Body of pancreas (tissue), 4 donors: ENCODE measurements at regions not wholly inside any gene's neighbourhood (a gene's known extent, or its start where the extent isn't known, plus 50 kb on each side); places are given as distances from the start of the nearest gene placed in this dataset.

Experiments
- ATAC-seq: fragments of 150-250 bp; one replicate; pipeline ENCODE4 v1.9.1; 2016
- DNase-seq, 4 donors: peaks; one replicate each; pipeline ENCODE4 v3.0.0-alpha.2; 2019
- H3K27ac ChIP-seq, 4 donors: fragments of 200-600 bp; sonication (generic); 1 replicate in 3 of 4; 2 replicates in 1 of 4; pipeline versions ENCODE4 v1.5.1 to v1.6.1; 2016 to 2019; ENCODE audit warnings: mild to moderate bottlenecking in 1 of 4, mixed read lengths in 1 of 4, moderate library complexity in 1 of 4
- H3K27me3 ChIP-seq, 2 donors: fragments of 200-600 bp; sonication (generic); one replicate each; pipeline ENCODE4 v1.6.0; 2016; ENCODE audit warnings: mild to moderate bottlenecking in 1 of 2
- H3K36me3 ChIP-seq, 2 donors: fragments of 200-600 bp; sonication (generic); replicated peaks in 1 of 2; 2 replicates each; pipeline ENCODE4 v1.5.1; 2016; ENCODE audit warnings: low read depth in 2 of 2; ENCODE audit not compliant: insufficient read depth in 1 of 2
- H3K4me1 ChIP-seq: fragments of 200-600 bp; sonication (generic); one replicate; pipeline ENCODE4 v1.6.0; 2016
- H3K4me3 ChIP-seq, 2 donors: fragments of 200-600 bp; sonication (generic); 1 replicate in 1 of 2; 2 replicates in 1 of 2; pipeline ENCODE4 v1.5.1; 2016 to 2019
- H3K9me3 ChIP-seq, 3 donors: fragments of 200-600 bp; sonication (generic); 1 replicate in 2 of 3; 2 replicates in 1 of 3; pipeline ENCODE4 v1.5.1; 2016
- CTCF ChIP-seq, 7 experiments: fragments of 450-650 bp in 4 of 7; fragments of 200-600 bp in 3 of 7; sonication (generic) in 3 of 7; IDR thresholded peaks; one replicate each; pipeline ENCODE4 v1.5.1; 2016 to 2019; ENCODE audit warnings: antibody characterized with exemption in 7 of 7
- POLR2A ChIP-seq, 3 donors: fragments of 450-650 bp; IDR thresholded peaks; one replicate each; pipeline ENCODE4 v1.6.1; 2016; ENCODE audit warnings: antibody characterized with exemption in 3 of 3, mild to moderate bottlenecking in 2 of 3
- WGBS, 2 donors: methylation state at CpG; one replicate each; pipeline ENCODE4 v1.1.5; 2017; 5-methylcytosine and 5-hydroxymethylcytosine counted together
- intact Hi-C: fragments of 100-400 bp; cut with DNase I; formaldehyde crosslinking; loops from one replicate; pipeline ENCODE4 v1.15.1; 2023

GRCh38 chr9:107183176-107183575 is 99.9 kb upstream of the RAD23B start:
- Histone ChIP-seq H3K4me1 (no peaks in the 10 kb centered on the region), H3K9me3 (no peaks in the 10 kb centered on the region), H3K27me3 (no peaks in the 10 kb centered on the region), H3K36me3 (no peaks in the 10 kb centered on the region), H3K4me3 (no peak overlapping the region), H3K27ac (no peak overlapping the region)
- intact Hi-C loops: no loop called here
- ATAC-seq (no peak), DNase-seq (no peak)
- TF ChIP-seq POLR2A (IDR thresholded peaks at IDR 0.05) (no peak), CTCF (IDR thresholded peaks at IDR 0.05) (no peak)

GRCh38 chr9:107188376-107188775 is 94.7 kb upstream of the RAD23B start:
- H3K4me3 ChIP-seq: no peak overlapping the region
- no peak for ATAC-seq
- 65 to 94% methylated on average over 1 of the region's 1 CpG for WGBS, 2 donors

GRCh38 chr9:107190061-107190935 is 92.8 kb upstream of the RAD23B start:
- no peak for ATAC-seq
- H3K27ac ChIP-seq: no peak overlapping the region
- WGBS, 2 donors: 18 to 21% methylated on average over 3 of the region's 3 CpGs

More at GRCh38 chr9:107188376-107188775, 94.7 kb upstream of the RAD23B start:
- H3K36me3 ChIP-seq: no peaks in the 10 kb centered on the region
- no peaks in the 10 kb centered on the region for H3K4me1 ChIP-seq
- no peak for DNase-seq
- no peaks in the 10 kb centered on the region for H3K27me3 ChIP-seq
- no peaks in the 10 kb centered on the region for H3K9me3 ChIP-seq
- intact Hi-C loops: no loop called here
- no peak overlapping the region for H3K27ac ChIP-seq
- TF ChIP-seq CTCF (IDR thresholded peaks at IDR 0.05) (no peak), POLR2A (IDR thresholded peaks at IDR 0.05) (no peak)

GRCh38 chr9:107190936-107191290 is 92.2 kb upstream of the RAD23B start:
- Histone ChIP-seq H3K4me3 (no peak overlapping the region), H3K9me3 (no peaks in the 10 kb centered on the region), H3K36me3 (no peaks in the 10 kb centered on the region), H3K27me3 (no peaks in the 10 kb centered on the region), H3K27ac (no peak overlapping the region), H3K4me1 (no peaks in the 10 kb centered on the region)
- DNase-seq: no peak
- no peak for TF ChIP-seq POLR2A (IDR thresholded peaks at IDR 0.05)
- no peak for TF ChIP-seq CTCF (IDR thresholded peaks at IDR 0.05)
- 66 to 68% methylated on average over 5 of the region's 5 CpGs for WGBS, 2 donors
- ATAC-seq: no peak
- intact Hi-C loops: no loop called here

More at GRCh38 chr9:107190061-107190935, 92.8 kb upstream of the RAD23B start:
- H3K4me3 ChIP-seq: no peak overlapping the region
- no peaks in the 10 kb centered on the region for H3K27me3 ChIP-seq
- no peaks in the 10 kb centered on the region for H3K4me1 ChIP-seq
- no peaks in the 10 kb centered on the region for H3K9me3 ChIP-seq
- TF ChIP-seq CTCF (IDR thresholded peaks at IDR 0.05) (no peak), POLR2A (IDR thresholded peaks at IDR 0.05) (no peak)
- H3K36me3 ChIP-seq: no peaks in the 10 kb centered on the region
- intact Hi-C loops: no loop called here
- no peak for DNase-seq

GRCh38 chr9:107193251-107193650 is 89.8 kb upstream of the RAD23B start:
- TF ChIP-seq POLR2A (IDR thresholded peaks at IDR 0.05): no peak
- no peak for TF ChIP-seq CTCF (IDR thresholded peaks at IDR 0.05)
- no peaks in the 10 kb centered on the region for H3K9me3 ChIP-seq
- H3K27me3 ChIP-seq: no peaks in the 10 kb centered on the region
- no peaks in the 10 kb centered on the region for H3K4me1 ChIP-seq
- no peak overlapping the region for H3K27ac ChIP-seq
- WGBS, 2 donors: 52 to 54% methylated on average over 3 of the region's 3 CpGs
- ATAC-seq: no peak
- intact Hi-C loops: no loop called here
- H3K4me3 ChIP-seq: no peak overlapping the region
- DNase-seq: no peak
- no peaks in the 10 kb centered on the region for H3K36me3 ChIP-seq
